Liver (tissue), 3 donors: ENCODE measurements at regions not wholly inside any gene's neighbourhood (a gene's known extent, or its start where the extent isn't known, plus 50 kb on each side); places are given as distances from the start of the nearest gene placed in this dataset.

Experiments
- CTCF ChIP-seq: fragments of 150-350 bp; IDR thresholded peaks from 2 replicates; pipeline ENCODE4 v1.5.1; 2017; ENCODE audit warnings: improper control_type of control experiment, low read depth, low read length; ENCODE audit not compliant: missing input control
- EGR1 ChIP-seq, 2 donors: IDR thresholded peaks; 2 replicates each; pipeline ENCODE4 v1.6.1; 2016 to 2018; ENCODE audit warnings: antibody characterized with exemption in 2 of 2, low read depth in 2 of 2
- FOXA2 ChIP-seq: IDR thresholded peaks from 2 replicates; pipeline ENCODE4 v1.6.1; 2016; ENCODE audit warnings: antibody characterized with exemption
- GABPA ChIP-seq, 2 donors: IDR thresholded peaks in 1 of 2; conservative IDR thresholded peaks in 1 of 2; 2 replicates each; pipeline ENCODE4 v1.6.1; 2016; ENCODE audit warnings: antibody characterized with exemption in 2 of 2, mild to moderate bottlenecking in 1 of 2, moderate library complexity in 1 of 2
- RAD21 ChIP-seq, 2 donors: IDR thresholded peaks; 2 replicates each; pipeline ENCODE4 v1.6.1; 2016; ENCODE audit warnings: antibody characterized with exemption in 2 of 2, mild to moderate bottlenecking in 2 of 2
- REST ChIP-seq: IDR thresholded peaks from 2 replicates; pipeline ENCODE4 v1.6.1; 2016; ENCODE audit warnings: antibody characterized with exemption, mild to moderate bottlenecking
- TAF1 ChIP-seq: conservative IDR thresholded peaks from 2 replicates; pipeline ENCODE4 v1.6.1; 2016; ENCODE audit warnings: antibody characterized with exemption, mild to moderate bottlenecking
- donor health status: healthy.
- donor health status: healthy.

GRCh38 chr15:87118846-87119245, 1039.2 kb downstream of the AGBL1 start:
- TF ChIP-seq FOXA2, result no peak
- TF ChIP-seq CTCF, result no peak
- no peak for TF ChIP-seq RAD21 (IDR thresholded peaks at IDR 0.05)
- no peak for TF ChIP-seq REST
- no peak for TF ChIP-seq TAF1
- no peak for TF ChIP-seq EGR1 (IDR thresholded peaks at IDR 0.05; ENCODE audit: low read depth in 2 of 2)
- no peak for TF ChIP-seq GABPA (IDR thresholded peaks at IDR 0.05 in 1 of 2, conservative IDR thresholded peaks at IDR 0.05 in 1 of 2)
